HL-60 (cell line): ENCODE measurements at regions not wholly inside any gene's neighbourhood (a gene's known extent, or its start where the extent isn't known, plus 50 kb on each side); places are given as distances from the start of the nearest gene placed in this dataset.

Experiments
- CTCF ChIP-seq: IDR thresholded peaks from one replicate; pipeline ENCODE4 v1.5.1; 2011; ENCODE audit warnings: low read length, control low read depth, inconsistent platforms; ENCODE audit not compliant: insufficient read depth
- POLR2AphosphoS5 ChIP-seq: IDR thresholded peaks from 2 replicates; pipeline ENCODE4 v1.6.1; 2012; ENCODE audit warnings: low read depth
- TF ChIP-seq, protein P1 (sequence below): IDR thresholded peaks from 2 replicates; pipeline ENCODE4 v1.6.1; 2012; ENCODE audit warnings: low read depth; ENCODE audit not compliant: insufficient replicate concordance

GRCh38 chr3:30084971-30085403, 521.4 kb upstream of the TGFBR2 start:
- TF ChIP-seq POLR2AphosphoS5 (no peak), CTCF (no peak)
- TF ChIP-seq, protein P1, sequence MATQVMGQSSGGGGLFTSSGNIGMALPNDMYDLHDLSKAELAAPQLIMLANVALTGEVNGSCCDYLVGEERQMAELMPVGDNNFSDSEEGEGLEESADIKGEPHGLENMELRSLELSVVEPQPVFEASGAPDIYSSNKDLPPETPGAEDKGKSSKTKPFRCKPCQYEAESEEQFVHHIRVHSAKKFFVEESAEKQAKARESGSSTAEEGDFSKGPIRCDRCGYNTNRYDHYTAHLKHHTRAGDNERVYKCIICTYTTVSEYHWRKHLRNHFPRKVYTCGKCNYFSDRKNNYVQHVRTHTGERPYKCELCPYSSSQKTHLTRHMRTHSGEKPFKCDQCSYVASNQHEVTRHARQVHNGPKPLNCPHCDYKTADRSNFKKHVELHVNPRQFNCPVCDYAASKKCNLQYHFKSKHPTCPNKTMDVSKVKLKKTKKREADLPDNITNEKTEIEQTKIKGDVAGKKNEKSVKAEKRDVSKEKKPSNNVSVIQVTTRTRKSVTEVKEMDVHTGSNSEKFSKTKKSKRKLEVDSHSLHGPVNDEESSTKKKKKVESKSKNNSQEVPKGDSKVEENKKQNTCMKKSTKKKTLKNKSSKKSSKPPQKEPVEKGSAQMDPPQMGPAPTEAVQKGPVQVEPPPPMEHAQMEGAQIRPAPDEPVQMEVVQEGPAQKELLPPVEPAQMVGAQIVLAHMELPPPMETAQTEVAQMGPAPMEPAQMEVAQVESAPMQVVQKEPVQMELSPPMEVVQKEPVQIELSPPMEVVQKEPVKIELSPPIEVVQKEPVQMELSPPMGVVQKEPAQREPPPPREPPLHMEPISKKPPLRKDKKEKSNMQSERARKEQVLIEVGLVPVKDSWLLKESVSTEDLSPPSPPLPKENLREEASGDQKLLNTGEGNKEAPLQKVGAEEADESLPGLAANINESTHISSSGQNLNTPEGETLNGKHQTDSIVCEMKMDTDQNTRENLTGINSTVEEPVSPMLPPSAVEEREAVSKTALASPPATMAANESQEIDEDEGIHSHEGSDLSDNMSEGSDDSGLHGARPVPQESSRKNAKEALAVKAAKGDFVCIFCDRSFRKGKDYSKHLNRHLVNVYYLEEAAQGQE, result no peak
